Mammary epithelial cell (primary cell): ENCODE measurements at regions not wholly inside any gene's neighbourhood (a gene's known extent, or its start where the extent isn't known, plus 50 kb on each side); places are given as distances from the start of the nearest gene placed in this dataset.

Source experiments
- EZH2 ChIP-seq: IDR thresholded peaks from 2 replicates; pipeline ENCODE4 v1.6.1; 2012; ENCODE audit warnings: low read length, inconsistent platforms, borderline replicate concordance
- TF ChIP-seq, protein P1 (sequence below), 2 donors: IDR thresholded peaks in 1 of 2; conservative IDR thresholded peaks in 1 of 2; 2 replicates each; pipeline ENCODE4 v1.5.1; 2011 to 2012; ENCODE audit warnings: inconsistent platforms in 2 of 2, low read length in 2 of 2, mild to moderate bottlenecking in 2 of 2, control low read depth in 1 of 2, low read depth in 1 of 2; ENCODE audit not compliant: insufficient read depth in 1 of 2; ENCODE audit errors: extremely low read depth in 1 of 2

DNA sequence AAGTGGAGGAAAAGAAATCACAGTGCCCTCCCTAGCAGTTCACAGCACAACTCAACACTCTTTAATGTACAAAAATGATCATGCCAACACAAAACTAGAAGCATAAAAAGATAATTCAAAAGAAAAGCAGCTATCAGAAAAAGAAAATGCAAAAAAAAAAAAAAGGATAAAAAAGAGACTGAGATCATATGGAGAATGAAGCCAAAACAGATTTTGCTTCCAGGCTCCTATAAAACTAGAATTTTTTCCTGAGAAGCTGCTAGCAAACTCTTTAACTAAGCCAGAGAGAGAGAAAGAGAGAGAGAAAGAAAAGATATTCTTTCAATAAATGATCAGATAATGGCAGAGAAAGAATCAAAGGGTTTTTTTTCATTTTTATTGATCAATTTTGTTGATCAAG is 288.0 kb upstream of the ANKRD30A start:
- TF ChIP-seq, protein P1, sequence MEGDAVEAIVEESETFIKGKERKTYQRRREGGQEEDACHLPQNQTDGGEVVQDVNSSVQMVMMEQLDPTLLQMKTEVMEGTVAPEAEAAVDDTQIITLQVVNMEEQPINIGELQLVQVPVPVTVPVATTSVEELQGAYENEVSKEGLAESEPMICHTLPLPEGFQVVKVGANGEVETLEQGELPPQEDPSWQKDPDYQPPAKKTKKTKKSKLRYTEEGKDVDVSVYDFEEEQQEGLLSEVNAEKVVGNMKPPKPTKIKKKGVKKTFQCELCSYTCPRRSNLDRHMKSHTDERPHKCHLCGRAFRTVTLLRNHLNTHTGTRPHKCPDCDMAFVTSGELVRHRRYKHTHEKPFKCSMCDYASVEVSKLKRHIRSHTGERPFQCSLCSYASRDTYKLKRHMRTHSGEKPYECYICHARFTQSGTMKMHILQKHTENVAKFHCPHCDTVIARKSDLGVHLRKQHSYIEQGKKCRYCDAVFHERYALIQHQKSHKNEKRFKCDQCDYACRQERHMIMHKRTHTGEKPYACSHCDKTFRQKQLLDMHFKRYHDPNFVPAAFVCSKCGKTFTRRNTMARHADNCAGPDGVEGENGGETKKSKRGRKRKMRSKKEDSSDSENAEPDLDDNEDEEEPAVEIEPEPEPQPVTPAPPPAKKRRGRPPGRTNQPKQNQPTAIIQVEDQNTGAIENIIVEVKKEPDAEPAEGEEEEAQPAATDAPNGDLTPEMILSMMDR (conservative IDR thresholded peaks at IDR 0.05 in 1 of 2, IDR thresholded peaks at IDR 0.05 in 1 of 2; ENCODE audit: extremely low read depth in 1 of 2, insufficient read depth in 1 of 2, low read depth in 1 of 2, low read length in 2 of 2), result no peak
- no peak for TF ChIP-seq EZH2
